GM19025 (cell line): ENCODE measurements at regions not wholly inside any gene's neighbourhood (a gene's known extent, or its start where the extent isn't known, plus 50 kb on each side); places are given as distances from the start of the nearest gene placed in this dataset.

ENCODE experiments used
- ATAC-seq: cut with Tn5 transposase; IDR thresholded peaks from one replicate; pipeline ENCODE4 v1.9.1; 2021; ENCODE audit warnings: mild to moderate bottlenecking, low read depth, moderate library complexity; ENCODE audit not compliant: unreplicated experiment

DNA sequence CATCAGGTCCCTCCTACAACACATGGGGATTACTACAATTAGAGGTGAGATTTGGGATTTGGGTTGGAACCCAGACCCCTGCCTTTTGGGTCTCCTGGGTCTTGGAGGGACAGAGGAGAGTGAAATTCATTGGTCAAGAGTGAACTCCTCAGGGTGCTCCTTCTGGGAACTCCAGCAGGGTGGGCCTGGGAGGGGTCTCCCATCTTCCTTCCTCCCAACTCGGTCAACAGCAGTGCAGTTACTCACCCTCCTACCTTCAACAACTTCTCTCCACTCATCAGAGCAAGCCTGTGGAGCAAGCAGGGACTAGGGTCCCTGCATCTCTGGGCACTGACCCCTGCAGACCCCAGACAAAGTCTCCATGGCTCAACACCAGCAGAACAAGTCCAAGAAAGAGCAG, 89.3 kb upstream of the TMPRSS2 start:
- no peak for ATAC-seq

DNA sequence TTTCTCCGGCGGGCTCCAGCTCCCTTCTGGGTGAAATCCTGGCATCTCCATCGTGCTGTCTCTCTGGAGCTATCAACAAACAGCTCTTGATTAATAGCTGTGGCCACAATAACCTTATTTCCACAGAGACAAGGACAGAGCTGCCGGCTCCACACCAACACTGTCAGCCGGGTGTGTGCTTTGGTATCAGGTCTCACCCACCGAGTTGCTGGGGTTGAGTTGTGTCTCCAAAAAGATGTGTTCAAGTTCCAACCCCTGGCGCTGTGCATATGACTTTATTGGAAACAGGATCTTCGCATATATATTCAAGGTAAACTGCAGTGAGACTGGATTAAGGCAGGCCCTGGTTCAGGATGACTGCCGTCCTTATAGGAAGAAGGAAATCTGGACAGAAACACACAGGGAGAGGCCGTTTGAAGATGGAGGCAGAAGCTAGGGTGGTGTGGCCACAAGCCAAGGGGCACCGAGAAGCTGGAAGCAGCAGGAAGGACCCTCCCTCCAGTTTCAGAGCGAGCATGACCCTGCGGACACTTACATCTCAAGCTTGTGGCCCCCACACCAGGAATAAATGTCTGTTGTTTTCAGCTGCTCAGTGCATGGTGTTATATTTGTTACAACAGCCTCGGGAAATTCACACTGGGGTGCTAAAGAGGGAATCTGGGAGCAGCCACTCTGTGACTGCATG, 88.4 kb upstream of the TMPRSS2 start:
- no peak for ATAC-seq

DNA sequence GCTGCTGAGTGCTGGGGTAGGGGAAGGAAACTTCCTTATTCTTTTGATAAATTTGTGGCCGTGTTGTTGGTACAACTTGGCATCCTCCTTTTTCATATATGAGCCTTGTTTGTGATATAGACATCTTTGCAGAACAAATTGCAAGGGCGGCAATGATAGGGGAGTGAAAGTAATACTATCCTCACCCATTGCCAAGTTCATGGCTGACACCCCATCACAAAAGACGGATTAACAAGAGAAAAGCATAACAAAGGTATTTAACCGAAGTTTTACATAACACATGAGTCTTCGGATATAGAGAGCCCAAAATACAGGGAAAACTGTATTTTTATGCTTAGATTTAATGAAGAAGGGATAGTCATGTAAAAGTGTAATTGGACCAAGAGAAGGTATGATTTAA, 86.3 kb upstream of the TMPRSS2 start:
- ATAC-seq, result no peak

DNA sequence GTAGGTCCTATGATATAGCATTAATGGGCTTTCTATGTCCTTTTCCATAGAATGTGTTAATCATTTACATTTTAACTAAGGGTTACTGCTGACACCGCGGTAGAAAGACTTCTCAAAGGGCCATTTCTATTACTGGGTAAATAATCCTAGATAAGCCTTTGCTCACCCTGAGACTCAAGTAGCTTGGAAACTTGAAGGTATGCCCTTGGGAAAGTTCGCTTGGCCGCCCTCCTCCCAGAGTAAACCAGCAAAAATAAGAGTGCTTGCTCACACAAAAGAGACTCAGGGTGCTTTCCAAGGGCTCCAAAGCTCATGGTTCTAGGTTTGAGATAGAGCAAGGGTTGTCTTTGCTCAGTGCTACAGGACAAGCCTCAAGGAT, 85.8 kb upstream of the TMPRSS2 start:
- no peak for ATAC-seq

DNA sequence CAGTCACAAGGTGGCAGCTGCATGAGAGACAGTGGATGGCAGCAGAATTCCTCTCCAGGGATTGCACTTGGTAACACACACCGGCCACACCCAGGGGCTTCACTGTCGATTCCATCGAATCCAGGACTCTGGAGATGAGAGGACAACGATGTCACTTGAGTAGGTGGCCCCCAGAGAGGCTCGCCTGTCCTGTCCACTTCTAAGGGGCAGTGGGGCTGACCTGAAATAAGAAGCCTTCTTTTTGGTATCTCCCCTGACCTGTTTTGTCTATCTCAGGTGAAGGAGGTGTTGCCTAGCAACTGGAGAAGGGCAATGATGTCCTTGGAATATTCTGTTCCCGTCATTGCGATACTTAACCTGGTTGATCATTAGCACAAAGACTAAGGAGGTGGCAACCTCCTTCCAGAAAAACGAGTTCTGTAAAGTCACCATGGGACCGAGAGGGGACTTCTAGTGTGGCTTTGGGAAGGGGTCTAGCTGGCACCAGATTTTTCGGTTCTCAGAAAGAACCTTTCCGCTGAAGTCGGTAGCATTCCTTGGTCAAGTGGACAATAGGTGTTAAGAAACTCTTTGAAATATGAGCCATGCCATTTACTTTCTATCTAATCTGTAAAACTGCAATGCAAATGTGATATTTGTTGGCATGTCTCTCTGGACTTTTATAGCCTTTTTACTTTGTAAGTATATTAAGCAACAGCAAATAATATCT, 85.2 kb upstream of the TMPRSS2 start:
- no peak for ATAC-seq

DNA sequence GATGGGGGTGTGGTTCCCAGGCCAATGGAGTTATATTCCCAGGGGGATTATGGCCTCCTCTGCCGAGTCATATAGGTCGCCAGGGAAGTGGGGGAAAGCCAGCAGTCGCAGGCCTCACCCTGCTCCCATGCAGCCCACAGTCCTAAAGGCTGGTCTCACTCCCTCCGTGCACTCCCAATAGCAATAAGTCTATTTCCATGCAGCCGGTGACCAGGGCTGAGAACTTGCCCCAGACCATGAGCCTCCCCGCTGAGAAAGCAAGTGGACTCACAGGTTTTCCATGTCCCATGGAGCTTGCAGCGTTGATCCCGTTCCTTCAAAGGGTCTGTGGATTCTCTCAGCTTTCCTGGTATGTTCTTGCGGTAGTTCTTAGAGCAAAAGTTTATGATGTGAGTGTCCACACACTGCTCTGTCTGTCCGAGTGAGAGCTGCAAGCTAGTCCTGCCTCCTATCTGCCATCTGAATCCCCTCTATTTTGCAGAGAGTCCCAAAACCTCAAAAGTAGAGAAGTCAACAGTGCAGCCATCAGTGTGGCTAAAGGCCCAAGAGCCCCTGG, 81.7 kb upstream of the TMPRSS2 start:
- no peak for ATAC-seq

DNA sequence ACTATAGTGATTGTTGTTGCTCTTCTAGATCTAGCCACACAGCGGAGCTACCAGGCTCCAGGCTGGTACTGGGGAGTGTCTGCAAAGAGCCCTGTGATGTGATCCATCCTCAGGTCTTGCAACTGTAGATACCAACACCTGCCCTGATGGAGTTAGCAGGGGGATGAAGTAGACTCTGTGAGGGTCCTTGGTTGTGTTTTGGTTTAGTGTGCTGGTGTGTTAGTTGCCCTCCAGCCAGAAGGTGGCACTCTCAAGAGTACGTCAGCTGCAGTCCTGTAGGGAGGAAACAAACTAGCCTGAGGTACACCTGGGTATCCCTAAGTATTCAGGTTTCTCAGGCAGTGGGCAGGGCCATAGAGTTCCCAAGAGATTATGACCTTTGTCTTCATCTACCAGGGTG, 81.2 kb upstream of the TMPRSS2 start:
- ATAC-seq, result no peak

DNA sequence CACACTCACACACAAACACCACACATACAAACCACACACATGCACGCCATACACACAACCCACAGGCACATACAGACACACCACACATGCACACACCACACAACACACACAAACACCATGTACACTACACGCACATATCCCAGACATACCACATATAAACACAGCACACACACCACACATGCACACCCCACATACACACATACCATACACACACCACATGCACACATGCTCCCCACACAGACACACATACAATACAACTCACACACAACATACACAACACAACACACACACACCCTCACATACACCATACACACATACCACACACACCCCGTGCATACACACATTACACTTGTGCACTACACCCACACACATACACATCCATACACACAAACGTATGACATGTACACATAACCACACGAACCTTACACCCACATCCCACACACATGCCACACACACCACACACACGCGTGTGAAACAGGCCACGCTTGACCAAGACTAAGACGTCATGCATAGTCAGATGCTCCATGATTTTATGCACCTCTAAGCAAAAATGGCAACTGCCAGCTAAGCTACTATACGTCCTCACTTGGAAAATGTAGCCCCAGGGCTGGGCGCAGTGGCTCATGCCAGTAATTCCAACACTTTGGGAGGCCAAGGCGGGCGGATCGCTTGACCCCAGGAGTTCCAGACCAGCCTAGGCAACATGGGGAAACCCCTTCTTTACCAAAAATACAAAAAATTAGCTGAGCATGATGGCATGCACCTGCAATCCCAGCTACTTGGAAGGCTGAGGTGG, 77.4 kb upstream of the TMPRSS2 start:
- ATAC-seq, result no peak

DNA sequence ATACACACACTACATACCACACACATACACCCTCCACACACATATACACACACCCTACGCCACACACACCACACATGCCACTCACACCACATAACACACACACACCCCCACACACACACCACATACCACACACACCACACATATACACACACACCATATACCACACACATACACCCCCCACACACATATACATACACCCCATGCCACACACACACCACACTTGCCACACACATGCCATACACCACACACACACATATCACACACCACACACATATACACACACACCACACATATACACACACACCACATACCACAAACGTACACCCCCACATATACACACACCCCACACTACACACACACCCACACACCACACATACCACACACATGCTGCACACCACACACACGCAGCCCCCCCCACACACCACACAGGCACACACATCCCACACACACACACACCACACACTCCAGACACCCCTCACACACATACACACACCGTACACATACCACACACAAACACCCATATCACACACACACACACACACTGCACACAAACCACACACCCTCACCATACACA, 76.7 kb upstream of the TMPRSS2 start:
- no peak for ATAC-seq

DNA sequence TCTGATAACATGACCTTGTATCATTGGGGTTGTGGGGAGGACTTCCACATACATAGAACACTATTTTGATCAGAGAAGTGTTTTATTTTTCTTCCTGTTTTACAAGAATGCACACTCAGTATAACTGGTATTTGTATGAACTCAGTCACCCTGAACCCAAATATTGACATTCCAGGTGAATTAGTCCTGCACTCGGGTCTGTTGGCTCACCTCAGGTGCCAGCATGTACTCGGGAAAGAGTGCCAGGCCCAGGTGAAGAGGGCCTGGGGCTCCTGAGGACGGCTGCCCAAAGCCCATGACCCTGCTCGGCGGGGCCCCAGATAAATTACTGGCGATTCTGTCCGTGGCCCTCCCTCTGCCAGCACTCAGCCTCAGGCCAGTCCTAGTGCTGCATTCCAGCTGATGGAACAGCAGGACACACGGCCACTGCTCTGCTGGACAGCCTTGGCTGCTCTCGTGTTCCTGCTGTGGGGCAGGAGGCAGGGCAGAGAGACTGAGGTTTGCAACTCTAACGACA, 75.4 kb upstream of the TMPRSS2 start:
- no peak for ATAC-seq

DNA sequence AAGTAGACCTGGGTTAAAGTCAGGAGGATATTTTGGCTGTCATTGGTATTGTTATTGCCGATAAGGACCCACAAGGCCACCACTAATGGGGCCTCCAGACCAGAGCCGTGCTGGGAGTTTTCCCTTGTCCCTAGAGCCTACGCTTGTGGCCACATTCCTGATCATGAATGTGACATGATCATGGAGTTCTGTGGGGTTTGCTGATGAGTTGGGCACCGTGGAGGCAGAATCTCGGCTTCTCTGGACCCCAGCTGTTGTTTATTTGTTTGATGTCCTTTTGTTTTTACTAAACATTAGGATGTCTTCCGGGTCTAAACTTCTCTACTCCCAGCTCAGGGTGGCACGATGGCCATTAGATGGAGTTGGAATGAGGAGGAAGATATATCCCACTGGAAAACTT, 74.9 kb upstream of the TMPRSS2 start:
- no peak for ATAC-seq

DNA sequence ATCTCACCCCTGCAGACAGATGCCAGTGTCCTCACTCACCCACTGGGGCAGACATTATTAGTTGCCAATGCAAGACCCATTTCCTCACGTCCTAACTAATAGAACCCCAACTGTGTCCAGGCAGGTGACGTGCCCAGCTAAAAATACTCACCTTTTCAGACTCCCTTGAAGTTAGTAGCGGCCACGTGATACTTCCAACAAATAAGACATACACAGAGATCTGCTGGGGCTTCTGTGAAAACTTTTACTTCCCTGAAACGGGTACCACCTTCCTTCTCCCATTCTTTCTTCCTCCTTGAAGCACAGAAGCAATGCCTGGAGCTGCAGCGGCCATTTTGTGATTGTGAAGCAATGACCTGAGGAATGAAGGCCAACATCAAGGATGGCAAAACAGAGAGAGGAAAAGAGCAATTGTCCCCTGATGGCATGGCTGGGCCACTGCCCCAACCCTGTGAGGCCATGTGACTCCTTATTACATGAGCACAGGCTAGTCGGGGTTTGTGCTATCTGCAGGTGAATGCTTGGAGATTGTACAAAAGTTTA, 74.4 kb upstream of the TMPRSS2 start:
- no peak for ATAC-seq

DNA sequence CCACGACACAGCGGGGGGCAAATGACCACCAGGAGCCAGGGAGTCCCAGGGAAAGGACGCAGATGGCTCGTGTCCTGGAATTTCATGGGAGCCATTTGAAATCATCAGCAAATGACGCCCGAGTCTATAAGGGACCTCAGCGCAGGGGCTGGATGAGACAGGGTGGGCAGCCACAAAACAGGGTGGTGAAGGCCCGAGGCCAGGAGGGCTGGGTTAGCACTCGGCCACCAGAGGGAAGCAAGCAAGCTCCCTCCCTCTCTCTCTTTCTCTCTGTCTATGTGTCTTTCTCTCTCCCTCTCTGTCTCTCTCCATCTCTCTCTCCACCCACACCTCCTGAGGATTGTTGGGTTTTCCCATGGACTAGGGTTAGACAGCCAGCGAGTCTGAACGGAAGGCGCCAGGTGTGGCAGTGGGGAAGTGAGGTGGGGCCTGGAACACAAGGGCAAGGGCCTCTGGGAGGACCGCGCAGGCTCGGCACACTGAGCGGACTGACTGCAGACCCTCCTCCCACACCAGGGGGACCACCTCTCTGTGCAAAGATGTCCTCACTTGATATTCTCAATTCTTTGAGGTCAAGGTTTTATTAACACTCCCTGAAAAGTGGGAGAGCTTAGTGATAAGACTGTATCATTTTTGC, 73.8 kb upstream of the TMPRSS2 start:
- no peak for ATAC-seq

DNA sequence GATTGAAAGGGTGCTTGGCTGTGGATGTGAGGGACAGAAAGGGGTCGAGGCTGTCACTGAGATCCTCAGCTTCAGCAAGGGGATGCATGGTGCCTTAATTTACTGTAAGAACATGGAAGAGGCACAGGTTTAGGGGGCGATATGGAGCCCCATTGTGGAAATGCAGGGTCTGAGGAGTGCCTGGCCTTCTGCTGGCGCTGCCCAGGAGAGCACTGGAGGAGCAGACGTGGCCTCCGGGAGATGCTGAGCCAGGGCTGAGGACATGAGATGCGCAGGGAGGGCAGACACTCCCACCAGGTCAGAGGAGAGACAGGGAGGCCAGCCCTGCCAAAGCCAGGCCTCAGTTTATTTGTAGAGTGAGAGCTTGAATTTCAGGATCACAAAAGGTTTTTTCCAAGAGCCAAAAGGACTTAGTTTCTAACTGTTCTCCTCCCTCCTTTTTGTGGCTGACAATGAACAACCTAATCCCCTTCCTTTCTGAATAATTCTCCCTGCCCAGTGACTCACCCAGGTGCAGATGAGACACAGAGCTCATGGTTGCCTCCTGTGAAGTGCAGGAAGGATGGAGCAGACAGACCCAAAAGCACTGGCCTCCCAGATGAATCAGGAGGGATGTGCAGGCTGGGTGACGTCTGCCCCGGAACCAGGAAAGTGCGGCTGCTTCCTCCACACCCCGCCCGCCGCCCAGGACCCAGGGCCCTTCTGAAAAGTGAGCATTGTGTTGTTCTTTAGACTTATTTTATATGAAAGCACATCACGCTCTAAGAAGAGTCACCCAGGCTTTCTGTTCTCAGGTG, 73.0 kb upstream of the TMPRSS2 start:
- ATAC-seq, result no peak

DNA sequence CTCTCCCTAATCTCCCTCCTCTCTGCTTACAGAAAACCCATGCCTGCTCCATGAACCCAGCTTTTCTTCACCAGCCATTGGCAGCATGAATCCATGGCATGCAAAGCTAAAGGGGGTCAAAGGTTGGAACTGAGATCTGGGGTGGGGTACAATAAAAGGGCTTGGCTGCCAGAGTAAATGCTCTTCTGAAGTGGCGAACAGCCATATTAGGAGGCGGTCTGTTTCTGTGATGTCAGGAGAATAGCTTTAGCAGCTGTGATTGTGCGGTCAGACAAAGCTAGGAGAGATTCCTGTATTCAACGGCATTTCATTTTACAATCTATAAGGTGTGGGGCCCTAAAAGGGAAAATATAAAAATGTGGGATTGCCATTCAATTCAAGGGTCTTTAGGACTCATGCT, 71.7 kb upstream of the TMPRSS2 start:
- ATAC-seq, result no peak

DNA sequence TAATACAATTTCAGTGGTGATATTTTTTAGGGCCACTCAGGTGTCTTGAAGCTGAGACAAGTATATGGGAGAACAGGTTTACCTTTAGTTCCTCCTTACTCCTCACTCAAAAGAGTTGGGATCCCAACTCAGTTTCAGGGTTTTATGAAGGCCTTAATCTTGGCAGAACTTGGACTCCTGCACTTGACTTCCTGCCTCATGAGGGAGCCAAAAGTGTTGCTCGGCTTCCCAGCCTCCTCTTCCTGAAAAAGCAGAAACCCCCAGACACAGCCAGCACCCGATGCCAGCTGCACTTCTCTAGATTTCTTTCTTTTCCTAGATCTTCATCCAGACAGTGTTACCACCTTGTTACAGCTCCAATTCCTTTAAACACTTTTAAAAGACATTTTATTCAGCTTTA, 70.8 kb upstream of the TMPRSS2 start:
- no peak for ATAC-seq

DNA sequence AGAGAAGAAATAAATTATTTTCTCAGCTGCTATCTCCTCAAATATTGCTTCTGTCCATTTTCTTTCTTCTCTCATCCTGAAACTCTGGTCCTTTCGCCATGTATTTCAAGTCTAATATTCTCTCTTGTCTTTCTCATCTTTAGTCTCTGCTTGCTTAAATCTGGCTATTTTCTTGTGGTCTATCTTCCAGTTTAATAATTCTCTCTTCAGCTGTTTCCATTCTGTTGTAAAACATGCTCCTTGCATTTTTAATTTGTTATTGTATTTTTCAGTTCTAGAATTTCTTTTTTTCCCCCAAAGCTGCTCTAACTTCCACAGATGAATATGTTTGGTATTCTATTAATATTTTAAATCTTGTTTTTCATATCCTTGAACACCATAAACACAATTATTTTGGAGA, 70.1 kb upstream of the TMPRSS2 start:
- no peak for ATAC-seq

DNA sequence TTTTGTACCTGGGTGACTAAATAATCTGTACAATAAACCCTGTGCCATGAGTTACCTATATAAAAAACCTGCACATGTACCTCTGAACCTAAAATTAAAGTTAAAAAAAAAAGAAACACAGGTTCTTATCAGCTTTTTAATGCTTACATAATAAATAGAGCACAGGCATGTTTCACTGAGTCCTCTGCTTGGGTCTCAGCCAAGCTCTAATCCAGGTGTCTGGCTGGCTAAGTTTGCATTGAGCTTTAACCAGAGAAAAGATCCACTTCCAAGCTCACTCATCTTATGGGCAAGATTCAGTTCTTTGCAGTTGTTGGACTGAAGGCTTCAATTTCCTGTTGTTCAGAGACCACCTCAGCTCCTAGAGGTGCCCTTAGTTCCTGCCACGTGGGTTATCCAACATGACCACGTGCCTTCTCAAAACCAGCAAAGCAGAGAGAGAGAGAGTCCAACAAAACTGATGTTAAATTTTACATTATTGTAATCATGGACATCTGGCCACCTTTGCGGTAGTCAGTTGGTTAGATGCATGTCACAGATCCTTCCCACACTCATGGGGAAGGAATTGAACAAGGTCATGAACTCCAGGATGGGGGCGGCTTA, 68.2 kb upstream of the TMPRSS2 start:
- ATAC-seq, result no peak
